Fibroblast of the aortic adventitia (primary cell): ENCODE measurements at regions not wholly inside any gene's neighbourhood (a gene's known extent, or its start where the extent isn't known, plus 50 kb on each side); places are given as distances from the start of the nearest gene placed in this dataset.

Experiments
- DNase-seq: peaks from one replicate; pipeline ENCODE4 v3.0.0-alpha.2; 2010; ENCODE audit warnings: low read depth
- H3K4me3 ChIP-seq: 2 replicates; pipeline ENCODE4 v1.5.1; 2011; ENCODE audit warnings: low read depth, mild to moderate bottlenecking, control low read depth, low read length, moderate library complexity
- CTCF ChIP-seq: IDR thresholded peaks from 2 replicates; pipeline ENCODE4 v1.5.1; 2011; ENCODE audit warnings: mild to moderate bottlenecking, low read length, control low read depth, inconsistent platforms; ENCODE audit not compliant: insufficient read depth

DNA sequence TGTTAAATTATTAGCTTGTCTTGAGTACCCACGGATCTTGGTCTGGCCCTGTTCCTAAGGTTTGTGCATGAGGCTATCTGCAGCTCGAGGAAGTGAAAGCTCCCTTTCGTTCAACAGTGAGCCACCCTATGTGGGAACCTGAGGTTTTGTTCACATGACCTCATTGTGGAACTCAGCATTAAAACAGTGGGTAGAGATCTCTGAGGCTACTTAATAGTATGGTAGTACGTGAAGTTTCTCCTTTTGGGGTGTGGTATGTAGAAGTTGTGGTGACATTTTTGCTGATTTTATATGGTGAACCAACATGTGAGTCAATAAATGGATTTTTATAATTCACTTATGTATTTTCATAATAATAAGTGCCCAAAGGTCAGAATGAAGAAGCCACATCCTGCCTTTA is 252.7 kb upstream of the FERD3L start:
- DNase-seq, result no peak
- TF ChIP-seq CTCF, result no peak
- H3K4me3 ChIP-seq, result no peak overlapping the region

DNA sequence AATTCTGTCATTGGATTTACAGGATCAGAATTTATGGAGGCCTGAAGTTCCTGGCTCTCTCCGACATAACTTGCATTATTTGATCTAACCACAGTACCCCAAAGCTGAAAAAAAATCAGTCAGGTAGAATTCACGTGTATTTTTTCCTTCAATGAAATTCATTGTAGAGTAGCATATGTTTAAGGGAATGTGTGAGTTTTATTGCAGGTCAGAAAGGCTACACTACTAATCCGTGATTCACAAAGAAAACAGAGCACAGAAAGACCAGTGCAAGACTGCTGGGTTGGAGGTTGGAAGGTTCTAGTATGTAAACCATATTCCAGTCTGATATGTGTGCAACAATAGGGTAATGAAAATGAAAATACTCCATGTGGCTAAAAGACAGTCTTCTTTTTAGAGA is 247.0 kb upstream of the FERD3L start:
- peak; percentile 53 for DNase-seq
- TF ChIP-seq CTCF, result no peak
- H3K4me3 ChIP-seq, result no peak overlapping the region

- H3K4me3 ChIP-seq, result no peak overlapping the region
- no peak for TF ChIP-seq CTCF
- DNase-seq, result no peak
Observed at GRCh38 chr7:19390795-19391194, 245.6 kb upstream of the FERD3L start.

DNA sequence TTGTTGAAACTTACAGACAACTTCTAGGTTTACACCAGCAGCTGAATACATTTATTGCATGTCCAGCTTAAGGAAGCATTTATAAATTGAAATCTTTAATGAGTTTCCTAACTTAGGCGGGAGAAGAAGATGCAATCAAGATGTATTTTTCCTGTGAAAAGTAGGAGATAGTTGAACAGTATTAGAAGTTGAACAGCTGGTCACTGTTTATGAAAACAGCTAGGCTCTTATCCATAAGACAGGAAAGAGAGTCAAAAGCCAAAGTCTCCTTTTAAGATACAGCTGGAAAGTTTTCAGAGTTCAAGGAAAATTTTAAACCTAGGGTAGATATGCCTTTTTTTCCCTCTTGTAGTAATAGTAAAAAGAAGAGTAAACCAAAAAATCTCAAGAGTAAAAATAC is 236.1 kb upstream of the FERD3L start:
- no peak for TF ChIP-seq CTCF
- no peak for DNase-seq
- no peak overlapping the region for H3K4me3 ChIP-seq

GRCh38 chr7:19378345-19378714 is 233.1 kb upstream of the FERD3L start:
- DNase-seq, result no peak

DNA sequence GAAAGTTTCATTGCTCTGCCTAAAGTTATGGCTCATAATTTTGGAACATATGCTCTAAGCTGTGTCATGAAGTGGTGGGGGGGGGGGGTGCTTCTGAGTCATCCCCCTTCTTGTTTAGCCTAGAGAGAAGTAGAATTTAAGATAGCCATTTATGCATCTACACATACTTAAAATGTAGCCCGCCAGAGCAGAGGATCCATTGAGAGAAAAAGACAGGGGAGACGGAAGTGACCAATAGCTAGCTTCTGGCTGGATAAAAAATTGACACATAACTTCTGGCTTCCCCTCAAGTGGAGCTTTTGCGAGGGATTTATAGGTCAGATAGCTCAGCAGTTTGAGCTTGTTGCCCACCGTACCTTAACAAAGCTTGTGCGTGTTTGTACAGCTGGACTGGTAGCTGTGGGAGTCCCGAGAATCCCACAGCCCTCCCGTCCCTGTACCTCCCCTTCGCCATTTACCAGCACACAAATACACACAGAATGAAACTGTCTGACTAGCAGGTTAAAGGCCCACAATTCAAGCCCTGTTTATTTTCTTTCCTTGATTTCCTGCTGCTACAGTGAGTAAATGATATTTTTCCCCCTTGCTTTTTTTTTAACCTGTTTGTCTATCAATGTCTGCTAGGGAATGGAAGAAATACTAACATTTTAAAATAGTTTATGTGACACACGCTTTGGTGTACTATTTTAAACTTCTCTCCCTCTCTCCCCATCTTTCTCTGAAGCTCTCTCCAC is 232.6 kb upstream of the FERD3L start:
- TF ChIP-seq CTCF, result no peak
- peak; percentile 64 for DNase-seq
- no peak overlapping the region for H3K4me3 ChIP-seq

More at GRCh38 chr7:19378345-19378714, 233.1 kb upstream of the FERD3L start:
- TF ChIP-seq CTCF, result no peak
- H3K4me3 ChIP-seq, result no peak overlapping the region

DNA sequence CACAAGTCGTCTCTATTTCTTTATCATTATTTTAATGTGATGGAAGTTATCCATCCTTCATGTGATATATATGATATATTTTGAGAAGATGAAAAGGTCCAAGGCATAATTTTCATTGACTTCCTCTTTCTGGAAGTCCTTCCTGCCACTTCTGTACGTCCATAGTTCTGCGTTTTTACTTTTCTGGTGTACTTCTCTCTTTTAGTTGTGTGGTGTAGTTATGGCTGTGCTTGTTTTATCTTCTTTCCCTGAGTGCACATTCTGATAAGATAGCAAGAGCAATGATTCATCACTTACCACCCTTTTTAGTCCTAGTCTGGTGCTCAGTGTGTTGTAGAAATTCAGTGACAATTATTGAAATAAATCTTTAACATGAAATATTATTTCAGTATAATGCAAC is 231.3 kb upstream of the FERD3L start:
- DNase-seq, result peak; percentile 54
- TF ChIP-seq CTCF, result no peak
- H3K4me3 ChIP-seq, result no peak overlapping the region
